Mesenchymal stem cell (in vitro differentiated cells and primary cell): ENCODE measurements at regions not wholly inside any gene's neighbourhood (a gene's known extent, or its start where the extent isn't known, plus 50 kb on each side); places are given as distances from the start of the nearest gene placed in this dataset.

ENCODE experiments used
- DNase-seq: peaks from one replicate; pipeline ENCODE4 v3.0.0-alpha.2; 2013
- H2AFZ ChIP-seq: one replicate; pipeline ENCODE4 v1.6.1; 2013; ENCODE audit warnings: low read depth, mild to moderate bottlenecking, control low read depth, inconsistent platforms, low read length, moderate library complexity
- H2AK5ac ChIP-seq: 2 replicates; pipeline ENCODE4 v1.6.1; 2013; ENCODE audit warnings: low read length, moderate library complexity, mild to moderate bottlenecking, inconsistent platforms; ENCODE audit not compliant: severe bottlenecking
- H2BK120ac ChIP-seq: one replicate; pipeline ENCODE4 v1.6.1; 2013; ENCODE audit warnings: low read depth, mild to moderate bottlenecking, inconsistent platforms, low read length, moderate library complexity
- H2BK12ac ChIP-seq, 2 experiments: one replicate each; pipeline ENCODE4 v1.6.1; 2013; ENCODE audit warnings: inconsistent platforms in 2 of 2, low read length in 2 of 2, mild to moderate bottlenecking in 2 of 2, moderate library complexity in 2 of 2, control low read depth in 1 of 2
- H2BK15ac ChIP-seq: one replicate; pipeline ENCODE4 v1.6.1; 2013; ENCODE audit warnings: mild to moderate bottlenecking, low read depth, inconsistent platforms; ENCODE audit not compliant: poor library complexity, severe bottlenecking
- H2BK5ac ChIP-seq: 2 replicates; pipeline ENCODE4 v1.6.1; 2013; ENCODE audit warnings: low read depth, mild to moderate bottlenecking, low read length, control low read depth, inconsistent platforms; ENCODE audit not compliant: poor library complexity, severe bottlenecking
- H3K14ac ChIP-seq, 2 experiments: one replicate each; pipeline ENCODE4 v1.6.1; 2013; ENCODE audit warnings: inconsistent platforms in 2 of 2, low read length in 2 of 2, control low read depth in 1 of 2, mild to moderate bottlenecking in 1 of 2, moderate library complexity in 1 of 2
- H3K18ac ChIP-seq, 2 experiments: one replicate each; pipeline ENCODE4 v1.6.1; 2013; ENCODE audit warnings: inconsistent platforms in 2 of 2, low read length in 2 of 2, control low read depth in 1 of 2, low read depth in 1 of 2, mild to moderate bottlenecking in 1 of 2
- H3K23ac ChIP-seq, 2 experiments: one replicate each; pipeline ENCODE4 v1.6.1; 2013; ENCODE audit warnings: inconsistent platforms in 2 of 2, low read length in 2 of 2, mild to moderate bottlenecking in 2 of 2, moderate library complexity in 2 of 2, control low read depth in 1 of 2
- H3K27ac ChIP-seq: 2 replicates; pipeline ENCODE4 v1.5.1; 2013; ENCODE audit warnings: mild to moderate bottlenecking, moderate library complexity, low read length, control low read depth, inconsistent platforms; ENCODE audit not compliant: poor library complexity, severe bottlenecking
- H3K27me3 ChIP-seq, 2 experiments: 2 replicates each; pipeline versions ENCODE4 v1.6.1 to v1.7.0; 2013; ENCODE audit warnings: low read length in 2 of 2, mild to moderate bottlenecking in 2 of 2, moderate library complexity in 2 of 2, control low read depth in 1 of 2, inconsistent platforms in 1 of 2; ENCODE audit not compliant: control insufficient read depth in 1 of 2, insufficient read depth in 1 of 2
- H3K36me3 ChIP-seq, 2 experiments: 2 replicates each; pipeline versions ENCODE4 v1.6.1 to v1.7.0; 2013; ENCODE audit warnings: low read length in 2 of 2, control low read depth in 1 of 2, inconsistent platforms in 1 of 2, low read depth in 1 of 2, mild to moderate bottlenecking in 1 of 2; ENCODE audit not compliant: insufficient read depth in 2 of 2, control insufficient read depth in 1 of 2
- H3K4ac ChIP-seq, 2 experiments: one replicate each; pipeline ENCODE4 v1.6.1; 2013; ENCODE audit warnings: inconsistent platforms in 2 of 2, low read length in 2 of 2, mild to moderate bottlenecking in 2 of 2, moderate library complexity in 2 of 2, control low read depth in 1 of 2, low read depth in 1 of 2
- H3K4me1 ChIP-seq: 2 replicates; pipeline ENCODE4 v1.6.1; 2013; ENCODE audit warnings: low read depth, low read length, control low read depth; ENCODE audit not compliant: control insufficient read depth, insufficient read depth
- H3K4me2 ChIP-seq: 2 replicates; pipeline ENCODE4 v1.6.1; 2013; ENCODE audit warnings: low read length, mild to moderate bottlenecking, inconsistent platforms; ENCODE audit not compliant: poor library complexity, severe bottlenecking
- H3K4me3 ChIP-seq, 2 experiments: 2 replicates each; pipeline versions ENCODE4 v1.5.1 to v1.7.0; 2013; ENCODE audit warnings: low read length in 2 of 2, mild to moderate bottlenecking in 2 of 2, control low read depth in 1 of 2, low read depth in 1 of 2; ENCODE audit not compliant: insufficient read depth in 1 of 2
- H3K79me1 ChIP-seq: replicated peaks from 2 replicates; pipeline ENCODE4 v1.6.1; 2013; ENCODE audit warnings: mild to moderate bottlenecking, control low read depth, low read length, inconsistent platforms; ENCODE audit not compliant: poor library complexity, severe bottlenecking
- H3K9ac ChIP-seq: 2 replicates; pipeline ENCODE4 v1.7.0; 2013; ENCODE audit warnings: mild to moderate bottlenecking, low read length, moderate library complexity
- H3K9me3 ChIP-seq: 2 replicates; pipeline ENCODE4 v1.7.0; 2013; ENCODE audit warnings: mild to moderate bottlenecking, low read length; ENCODE audit not compliant: control insufficient read depth
- H4K8ac ChIP-seq: one replicate; pipeline ENCODE4 v1.6.1; 2013; ENCODE audit warnings: inconsistent platforms, mild to moderate bottlenecking, low read length, moderate library complexity
- H4K91ac ChIP-seq: one replicate; pipeline ENCODE4 v1.6.1; 2013; ENCODE audit warnings: mild to moderate bottlenecking, low read length, inconsistent platforms
- WGBS: methylation state at CpG from one replicate; pipeline ENCODE4 v1.1.7; 2013; ENCODE audit warnings: mixed read lengths; 5-methylcytosine and 5-hydroxymethylcytosine counted together

DNA sequence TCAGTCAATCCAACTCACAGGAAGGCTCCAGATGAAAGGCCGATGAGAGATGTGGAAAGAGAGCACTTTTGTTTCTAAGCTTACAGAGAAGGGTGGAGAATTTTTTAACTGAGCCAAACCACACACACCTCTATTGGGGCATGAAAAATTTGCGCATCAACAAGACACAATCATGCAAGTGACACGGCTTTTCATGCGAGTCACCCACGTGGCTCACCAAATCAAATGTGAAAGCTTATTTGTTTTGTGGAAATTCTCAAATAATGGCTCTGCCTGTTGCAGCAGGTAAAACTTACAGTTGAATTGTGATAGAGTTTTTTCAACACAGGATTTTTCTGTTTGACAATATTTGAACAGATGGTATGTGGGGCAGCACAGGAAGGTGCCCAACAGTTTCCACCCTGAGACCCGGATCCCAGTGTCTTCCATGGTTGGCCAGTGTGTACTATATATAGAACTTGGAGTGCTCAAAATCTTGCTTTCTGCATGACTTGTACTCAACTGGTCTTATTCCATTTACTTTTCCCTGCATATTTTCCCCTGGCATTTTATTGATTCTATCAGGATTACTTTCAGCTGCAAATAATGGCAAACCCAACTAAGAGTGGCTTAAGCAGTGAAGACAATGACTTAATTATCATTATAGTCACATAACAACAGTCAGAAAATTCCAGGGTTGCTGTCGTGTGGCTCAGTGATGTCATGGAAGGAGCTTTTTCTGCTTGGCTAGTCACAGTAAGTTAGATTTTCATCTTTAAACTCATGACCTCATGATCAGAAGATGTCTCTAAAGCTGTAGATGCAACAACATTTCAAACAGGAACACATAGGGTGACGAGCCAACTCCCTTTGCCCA lies 90.6 kb upstream of the SIM2 start:
- no peaks in the 10 kb centered on the region for H3K36me3 ChIP-seq
- peaks cover 8% of the 10 kb centered on the region for H3K4me1 ChIP-seq
- H3K23ac ChIP-seq: no peak overlapping the region
- no peak overlapping the region for H2AFZ ChIP-seq
- H3K9me3 ChIP-seq: no peaks in the 10 kb centered on the region
- H4K8ac ChIP-seq: no peak overlapping the region
- no peak overlapping the region for H2AK5ac ChIP-seq
- no peak overlapping the region for H3K27ac ChIP-seq
- 83% methylated on average over 8 of the region's 8 CpGs for WGBS
- H3K79me1 ChIP-seq: no peaks in the 10 kb centered on the region
- no peak overlapping the region for H3K14ac ChIP-seq
- H2BK12ac ChIP-seq: no peak overlapping the region
- H4K91ac ChIP-seq: no peak overlapping the region
- no peak overlapping the region for H3K4ac ChIP-seq
- H2BK15ac ChIP-seq: no peak overlapping the region
- DNase-seq: no peak
- no peak overlapping the region for H3K4me2 ChIP-seq
- no peak overlapping the region for H2BK5ac ChIP-seq
- H3K18ac ChIP-seq: no peak overlapping the region
- H3K9ac ChIP-seq: no peak overlapping the region
- no peak overlapping the region for H3K4me3 ChIP-seq
- peaks cover 0 to 75% of the 10 kb centered on the region in 2 experiments for H3K27me3 ChIP-seq
- no peak overlapping the region for H2BK120ac ChIP-seq

DNA sequence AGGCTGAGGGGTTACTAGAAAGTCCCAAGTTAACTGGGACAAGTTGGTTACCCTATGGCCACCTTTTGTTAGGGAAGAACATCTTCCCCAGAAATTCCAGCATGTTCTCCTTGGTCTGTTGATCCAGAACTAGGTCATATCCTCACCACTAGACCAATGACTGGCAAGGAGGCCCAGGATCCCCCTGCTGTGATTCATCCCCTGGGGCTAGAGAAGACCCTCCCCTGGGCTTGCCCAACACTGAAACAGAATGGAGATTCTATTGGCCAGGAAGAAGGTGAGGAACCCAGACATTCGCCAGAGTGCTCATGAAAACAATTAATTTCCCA lies 90.1 kb upstream of the SIM2 start:
- WGBS: 71% methylated on average over 1 of the region's 1 CpG
- Histone ChIP-seq H2BK120ac (no peak overlapping the region), H3K23ac (no peak overlapping the region), H3K36me3 (no peaks in the 10 kb centered on the region), H3K9ac (no peak overlapping the region), H2AFZ (no peak overlapping the region), H3K4me1 (peaks cover 9% of the 10 kb centered on the region), H3K14ac (no peak overlapping the region), H3K4ac (no peak overlapping the region), H2BK5ac (no peak overlapping the region), H3K79me1 (no peaks in the 10 kb centered on the region), H3K9me3 (no peaks in the 10 kb centered on the region), H4K8ac (no peak overlapping the region), H2AK5ac (no peak overlapping the region), H3K4me3 (no peak overlapping the region), H3K27ac (no peak overlapping the region), H3K18ac (no peak overlapping the region), H2BK15ac (no peak overlapping the region), H2BK12ac (no peak overlapping the region), H3K27me3 (peaks cover 0 to 78% of the 10 kb centered on the region in 2 experiments), H3K4me2 (no peak overlapping the region), H4K91ac (no peak overlapping the region)
- no peak for DNase-seq

DNA sequence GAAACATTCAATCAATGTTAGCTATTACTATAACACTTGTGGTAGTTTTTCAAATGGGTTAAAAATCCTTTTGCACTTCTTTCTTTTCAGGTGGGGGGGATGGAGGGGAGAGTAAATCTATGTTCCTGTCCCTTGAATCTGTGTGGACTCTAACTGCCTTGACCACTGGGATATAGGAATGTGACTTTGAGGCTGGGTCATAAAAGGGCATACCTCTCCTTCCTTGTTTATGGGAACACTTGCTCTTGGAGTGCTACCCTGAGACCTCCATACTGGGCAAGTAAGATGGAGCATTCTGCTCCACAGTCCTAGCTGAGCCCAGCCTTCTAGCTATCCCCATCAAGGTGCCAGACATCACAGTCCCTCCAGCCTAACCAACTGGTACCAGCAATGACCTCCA lies 89.3 kb upstream of the SIM2 start:
- no peak overlapping the region for H2BK120ac ChIP-seq
- no peak overlapping the region for H2BK12ac ChIP-seq
- H3K9me3 ChIP-seq: peaks cover 5% of the 10 kb centered on the region
- H3K27me3 ChIP-seq: peaks cover 0 to 79% of the 10 kb centered on the region in 2 experiments
- H3K14ac ChIP-seq: no peak overlapping the region
- no peak overlapping the region for H3K4me2 ChIP-seq
- H2AK5ac ChIP-seq: no peak overlapping the region
- H3K4me1 ChIP-seq: peaks cover 9% of the 10 kb centered on the region
- no peak overlapping the region for H3K27ac ChIP-seq
- no peak overlapping the region for H3K23ac ChIP-seq
- no peak overlapping the region for H2BK15ac ChIP-seq
- no peak overlapping the region for H2BK5ac ChIP-seq
- H3K79me1 ChIP-seq: no peaks in the 10 kb centered on the region
- H3K4ac ChIP-seq: no peak overlapping the region
- H4K8ac ChIP-seq: no peak overlapping the region
- H3K18ac ChIP-seq: no peak overlapping the region
- no peak overlapping the region for H3K4me3 ChIP-seq
- H3K36me3 ChIP-seq: no peaks in the 10 kb centered on the region
- no peak for DNase-seq
- no peak overlapping the region for H3K9ac ChIP-seq
- H4K91ac ChIP-seq: no peak overlapping the region
- H2AFZ ChIP-seq: no peak overlapping the region

DNA sequence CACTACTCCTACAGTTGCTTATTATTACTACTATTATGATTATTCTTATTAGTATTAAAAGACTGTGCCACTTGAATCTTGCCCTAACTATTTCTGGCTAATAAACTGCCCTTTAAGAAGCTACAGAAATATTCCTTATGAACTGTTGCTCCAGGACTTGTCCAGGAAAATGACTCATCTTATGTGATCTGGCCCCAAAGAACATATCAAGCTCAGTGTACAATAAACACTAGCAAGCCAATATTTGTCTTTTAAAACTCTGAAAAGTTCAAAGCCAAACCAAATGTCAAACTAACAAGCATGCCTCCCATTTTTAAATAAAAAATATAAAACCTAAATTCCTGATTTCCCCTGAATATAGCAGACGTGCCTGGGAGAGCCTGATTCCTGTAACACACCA lies 88.7 kb upstream of the SIM2 start:
- Histone ChIP-seq H3K79me1 (no peaks in the 10 kb centered on the region), H3K14ac (no peak overlapping the region), H4K91ac (no peak overlapping the region), H2BK5ac (no peak overlapping the region), H2BK12ac (no peak overlapping the region), H3K27me3 (peaks cover 0 to 79% of the 10 kb centered on the region in 2 experiments), H3K23ac (no peak overlapping the region), H3K4me3 (no peak overlapping the region), H3K9me3 (peaks cover 5% of the 10 kb centered on the region), H3K4me2 (no peak overlapping the region), H3K4me1 (peaks cover 9% of the 10 kb centered on the region), H3K4ac (no peak overlapping the region), H2BK120ac (no peak overlapping the region), H3K27ac (no peak overlapping the region), H3K36me3 (no peaks in the 10 kb centered on the region), H3K18ac (no peak overlapping the region), H3K9ac (no peak overlapping the region), H4K8ac (no peak overlapping the region), H2AFZ (no peak overlapping the region), H2AK5ac (no peak overlapping the region), H2BK15ac (no peak overlapping the region)
- no peak for DNase-seq
- WGBS: 72% methylated on average over 1 of the region's 1 CpG
